SK-N-MC (cell line): ENCODE measurements at regions not wholly inside any gene's neighbourhood (a gene's known extent, or its start where the extent isn't known, plus 50 kb on each side); places are given as distances from the start of the nearest gene placed in this dataset.
"Not testable (repeated sequence)": the region's sequence is repeated elsewhere in the genome, so short reads cannot be mapped to it uniquely, and the experiment has no call there.

Experiments used
- DNase-seq: peaks from one replicate; pipeline ENCODE4 v3.0.0-alpha.2; 2011; ENCODE audit warnings: low read depth, low spot score
- H3K27ac ChIP-seq: fragments of 200-600 bp; sonication (generic); 2 replicates; pipeline ENCODE4 v1.5.1; 2016; ENCODE audit warnings: mixed run types
- H3K36me3 ChIP-seq: fragments of 200-600 bp; sonication (generic); 2 replicates; pipeline ENCODE4 v1.6.1; 2017; ENCODE audit warnings: antibody characterized with exemption, low read length, mixed read lengths; ENCODE audit not compliant: insufficient read depth
- H3K4me3 ChIP-seq: fragments of 200-600 bp; sonication (generic); 2 replicates; pipeline ENCODE4 v1.5.1; 2016
- H3K9ac ChIP-seq: fragments of 200-600 bp; sonication (generic); 2 replicates; pipeline ENCODE4 v1.8.0; 2017; ENCODE audit warnings: mixed run types, mixed read lengths; ENCODE audit not compliant: insufficient read length
- H3K9me3 ChIP-seq: fragments of 200-600 bp; sonication (generic); 2 replicates; pipeline ENCODE4 v1.6.1; 2017; ENCODE audit warnings: low read depth, mild to moderate bottlenecking, antibody characterized with exemption, low read length, moderate library complexity, mixed read lengths
- EZH2 ChIP-seq: fragments of 200-600 bp; sonication (generic); IDR thresholded peaks from one replicate; pipeline ENCODE4 v1.6.1; 2017; ENCODE audit warnings: antibody characterized with exemption
- FOXP2 ChIP-seq: optimal IDR thresholded peaks from 2 replicates; pipeline ENCODE3; 2011; ENCODE audit warnings: mild to moderate bottlenecking, moderate library complexity; ENCODE audit not compliant: insufficient read depth; ENCODE audit errors: extremely low read length, control extremely low read depth
- POLR2AphosphoS5 ChIP-seq: IDR thresholded peaks from 2 replicates; pipeline ENCODE4 v1.6.1; 2012; ENCODE audit warnings: mild to moderate bottlenecking, low read depth, low read length, borderline replicate concordance

- Histone ChIP-seq H3K36me3 (no peaks in the 10 kb centered on the region), H3K27ac (no peak overlapping the region), H3K4me3 (no peak overlapping the region), H3K9me3 (no peaks in the 10 kb centered on the region), H3K9ac (no peak overlapping the region)
- TF ChIP-seq EZH2 (no peak), POLR2AphosphoS5 (no peak), FOXP2 (no peak)
- no peak for DNase-seq
Observed at GRCh38 chr1:213484758-213485157, 433.7 kb downstream of the RPS6KC1 start.

GRCh38 chr1:213486488-213486887, 435.4 kb downstream of the RPS6KC1 start:
- DNase-seq = no peak
- H3K9me3 ChIP-seq = no peaks in the 10 kb centered on the region
- H3K27ac ChIP-seq = no peak overlapping the region
- TF ChIP-seq FOXP2 (no peak), EZH2 (no peak), POLR2AphosphoS5 (no peak)
- no peak overlapping the region for H3K4me3 ChIP-seq
- H3K9ac ChIP-seq = no peak overlapping the region
- no peaks in the 10 kb centered on the region for H3K36me3 ChIP-seq

GRCh38 chr1:213491468-213491867, 440.4 kb downstream of the RPS6KC1 start:
- Histone ChIP-seq H3K9me3 (no peaks in the 10 kb centered on the region), H3K9ac (no peak overlapping the region), H3K36me3 (no peaks in the 10 kb centered on the region), H3K4me3 (no peak overlapping the region), H3K27ac (no peak overlapping the region)
- DNase-seq = no peak
- TF ChIP-seq POLR2AphosphoS5 = no peak
- TF ChIP-seq FOXP2 = no peak
- TF ChIP-seq EZH2 = no peak

- H3K9ac ChIP-seq = no peak overlapping the region
- H3K36me3 ChIP-seq = no peaks in the 10 kb centered on the region
- H3K27ac ChIP-seq = no peak overlapping the region
- DNase-seq = no peak
- TF ChIP-seq POLR2AphosphoS5 (no peak), EZH2 (no peak), FOXP2 (no peak)
- no peak overlapping the region for H3K4me3 ChIP-seq
- H3K9me3 ChIP-seq = no peaks in the 10 kb centered on the region
Observed at GRCh38 chr1:213492161-213493041, 441.4 kb downstream of the RPS6KC1 start.

- Histone ChIP-seq H3K9ac (no peak overlapping the region), H3K27ac (no peak overlapping the region), H3K9me3 (no peaks in the 10 kb centered on the region), H3K36me3 (no peaks in the 10 kb centered on the region), H3K4me3 (no peak overlapping the region)
- DNase-seq = no peak
- TF ChIP-seq EZH2 = no peak
- TF ChIP-seq POLR2AphosphoS5 = no peak
- TF ChIP-seq FOXP2 = no peak
Observed at GRCh38 chr1:213499444-213499843, 448.4 kb downstream of the RPS6KC1 start.

GRCh38 chr1:213507472-213508223, 456.6 kb downstream of the RPS6KC1 start:
- H3K4me3 ChIP-seq = no peak overlapping the region
- no peak for DNase-seq
- no peak overlapping the region for H3K9ac ChIP-seq
- no peak overlapping the region for H3K27ac ChIP-seq
- no peaks in the 10 kb centered on the region for H3K9me3 ChIP-seq
- no peak for TF ChIP-seq FOXP2
- TF ChIP-seq EZH2 = no peak
- TF ChIP-seq POLR2AphosphoS5 = no peak
- no peaks in the 10 kb centered on the region for H3K36me3 ChIP-seq

- DNase-seq = no peak
- H3K9me3 ChIP-seq = no peaks in the 10 kb centered on the region
- H3K27ac ChIP-seq = no peak overlapping the region
- no peaks in the 10 kb centered on the region for H3K36me3 ChIP-seq
- no peak overlapping the region for H3K9ac ChIP-seq
- TF ChIP-seq POLR2AphosphoS5 (no peak), EZH2 (no peak), FOXP2 (no peak)
- no peak overlapping the region for H3K4me3 ChIP-seq
Observed at GRCh38 chr1:213511173-213511572, 460.1 kb downstream of the RPS6KC1 start.

GRCh38 chr1:213512316-213512715, 461.3 kb downstream of the RPS6KC1 start:
- DNase-seq = no peak
- TF ChIP-seq EZH2 = no peak
- no peak for TF ChIP-seq FOXP2
- no peak for TF ChIP-seq POLR2AphosphoS5
- no peak overlapping the region for H3K27ac ChIP-seq

GRCh38 chr1:213513006-213513405, 462.0 kb downstream of the RPS6KC1 start:
- Histone ChIP-seq H3K9ac (no peak overlapping the region), H3K9me3 (no peaks in the 10 kb centered on the region), H3K36me3 (no peaks in the 10 kb centered on the region), H3K27ac (no peak overlapping the region), H3K4me3 (no peak overlapping the region)
- TF ChIP-seq EZH2 (no peak), FOXP2 (no peak), POLR2AphosphoS5 (no peak)
- DNase-seq = no peak

More at GRCh38 chr1:213512316-213512715, 461.3 kb downstream of the RPS6KC1 start:
- Histone ChIP-seq H3K9me3 (no peaks in the 10 kb centered on the region), H3K9ac (no peak overlapping the region), H3K36me3 (no peaks in the 10 kb centered on the region), H3K4me3 (no peak overlapping the region)

- not testable (repeated sequence) for H3K27ac ChIP-seq, H3K36me3 ChIP-seq, H3K4me3 ChIP-seq, DNase-seq, H3K9me3 ChIP-seq, H3K9ac ChIP-seq
Observed at GRCh38 chr1:213514408-213515179, 463.6 kb downstream of the RPS6KC1 start.
